NK-92 (cell line): ENCODE measurements at regions not wholly inside any gene's neighbourhood (a gene's known extent, or its start where the extent isn't known, plus 50 kb on each side); places are given as distances from the start of the nearest gene placed in this dataset.

Experiments
- DNase-seq: peaks from one replicate; lab custom pipeline; 2025; ENCODE audit not compliant: unreplicated experiment; lab: John Stamatoyannopoulos, UW

DNA sequence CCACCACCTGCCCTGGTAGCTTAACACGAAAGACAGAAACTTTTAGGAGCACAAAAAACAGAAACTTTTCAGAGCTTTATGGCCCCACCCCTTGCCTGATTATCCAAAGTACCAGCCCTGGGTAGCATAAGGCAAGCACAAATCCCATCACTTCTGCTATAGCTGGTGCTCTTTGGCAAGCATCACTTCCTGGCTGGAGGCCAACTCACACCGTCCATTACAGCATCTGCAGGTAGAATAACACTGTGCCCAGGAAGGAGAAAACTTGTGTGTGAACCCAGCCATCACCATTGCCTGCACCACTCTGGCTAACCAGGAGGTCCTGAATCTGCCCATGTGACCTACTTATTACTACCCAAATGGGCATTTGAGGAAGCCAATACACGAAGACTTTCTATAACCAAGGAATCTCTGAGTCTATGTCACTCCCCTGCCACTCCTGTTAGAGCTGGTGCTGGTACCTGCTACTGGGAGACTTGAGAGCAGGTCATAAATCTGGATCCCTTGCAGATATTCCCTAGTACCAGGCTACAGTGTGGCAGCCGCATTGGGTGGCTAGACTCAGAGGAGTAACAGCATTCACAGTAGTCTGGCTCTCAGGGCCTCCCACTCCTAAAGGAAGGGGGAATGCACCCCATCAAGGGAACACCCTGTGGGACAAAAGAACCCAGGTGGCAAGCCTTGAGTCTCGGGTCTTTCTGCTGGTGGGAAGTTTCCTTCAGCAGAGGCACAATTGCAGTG is 73.3 kb upstream of the AKAP13 start:
- no peak for DNase-seq

DNA sequence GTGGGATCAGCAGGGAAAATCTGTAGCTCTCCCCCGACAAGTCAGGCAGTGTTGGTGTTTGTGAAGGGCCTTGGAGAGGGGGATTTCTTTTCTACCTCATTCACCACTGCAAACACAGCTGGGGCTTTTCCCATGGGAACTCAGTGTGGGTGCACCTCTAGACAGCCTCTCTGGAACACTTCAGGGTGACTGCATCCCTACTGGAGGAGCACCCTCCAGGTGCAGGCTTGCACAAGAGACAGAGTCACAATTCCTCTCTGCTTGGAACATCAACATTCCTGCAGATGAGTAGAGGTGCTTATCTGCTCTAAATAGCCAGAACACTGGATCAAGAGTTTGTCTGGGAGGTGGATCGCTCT is 72.7 kb upstream of the AKAP13 start:
- no peak for DNase-seq

DNA sequence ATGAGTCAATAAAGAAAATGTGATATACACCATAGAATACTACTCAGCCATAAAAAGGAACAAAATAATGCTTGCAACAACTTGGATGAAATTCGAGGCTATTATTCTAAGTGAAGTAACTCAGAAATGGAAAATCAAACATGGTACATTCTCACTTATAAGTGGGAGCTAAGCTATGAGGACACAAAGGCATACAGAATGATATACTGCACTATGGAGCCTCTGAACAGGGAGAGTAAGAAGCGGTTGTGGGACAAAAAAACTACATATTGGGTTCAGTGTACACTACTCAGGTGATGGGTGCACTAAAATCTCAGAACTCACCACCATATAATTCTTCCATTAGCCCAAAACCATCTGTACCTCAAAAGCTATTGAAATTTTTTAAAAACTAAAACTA is 68.8 kb upstream of the AKAP13 start:
- no peak for DNase-seq

- DNase-seq, result no peak
These were observed 67.9 kb upstream of the AKAP13 start for GRCh38 chr15:85312486-85312885.

- DNase-seq, result no peak
These were observed 67.5 kb upstream of the AKAP13 start for GRCh38 chr15:85312929-85313331.

GRCh38 chr15:85313339-85313738 is 67.1 kb upstream of the AKAP13 start:
- DNase-seq, result no peak

- no peak for DNase-seq
These were observed 66.3 kb upstream of the AKAP13 start for GRCh38 chr15:85314146-85314545.

DNA sequence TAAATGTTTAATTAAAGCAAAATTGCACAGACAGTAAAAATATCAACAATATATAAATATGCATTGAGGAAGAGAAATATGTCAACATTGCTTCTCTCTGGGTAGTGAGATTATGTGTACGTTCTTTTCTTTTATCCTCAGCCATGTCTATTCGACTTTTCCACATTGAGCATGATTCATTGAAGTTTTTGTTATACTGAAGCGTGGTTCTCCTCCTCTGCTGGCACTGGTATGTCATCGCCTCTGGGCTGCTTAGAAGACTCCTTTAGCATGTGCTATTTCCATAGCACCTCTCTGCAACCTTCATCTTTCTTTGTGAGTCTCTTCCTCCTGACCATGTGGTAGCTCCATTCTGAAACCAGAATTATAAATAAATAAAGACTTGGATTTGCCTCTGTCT is 65.8 kb upstream of the AKAP13 start:
- no peak for DNase-seq

DNA sequence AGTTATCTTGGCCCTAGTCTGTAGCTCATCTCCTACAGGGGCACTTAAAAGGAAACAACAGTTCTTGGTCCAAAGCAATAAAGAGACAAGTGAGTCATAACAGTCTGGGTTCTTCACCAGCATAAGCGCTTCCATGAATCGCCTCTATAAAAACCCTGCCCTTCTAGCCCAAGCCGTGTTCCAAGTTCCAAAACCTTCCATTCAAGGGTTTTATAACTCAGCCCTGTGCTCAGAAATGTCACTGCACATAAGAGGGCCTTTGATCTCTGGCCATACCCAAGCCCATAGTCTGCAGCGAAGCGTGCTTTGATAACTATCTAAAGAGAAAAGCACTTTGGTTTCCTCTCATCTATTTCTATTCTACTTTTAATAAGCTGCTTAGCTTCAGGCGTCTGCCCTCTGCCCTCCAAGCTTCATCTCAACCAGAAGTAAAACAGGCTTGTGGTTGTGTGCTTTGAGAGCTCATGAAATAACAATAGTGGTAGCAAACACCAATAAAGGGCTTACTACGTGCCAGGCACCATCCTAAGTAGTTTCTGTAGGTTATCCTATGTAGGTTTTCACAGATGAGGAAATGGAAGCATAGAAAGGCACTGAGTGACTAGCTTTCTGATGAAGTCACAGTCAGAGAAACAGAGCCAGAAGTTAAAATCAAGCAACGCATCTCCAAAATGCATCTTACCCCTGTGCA is 64.0 kb upstream of the AKAP13 start:
- no peak for DNase-seq

- DNase-seq, result no peak
These were observed 62.2 kb upstream of the AKAP13 start for GRCh38 chr15:85318048-85318731.

DNA sequence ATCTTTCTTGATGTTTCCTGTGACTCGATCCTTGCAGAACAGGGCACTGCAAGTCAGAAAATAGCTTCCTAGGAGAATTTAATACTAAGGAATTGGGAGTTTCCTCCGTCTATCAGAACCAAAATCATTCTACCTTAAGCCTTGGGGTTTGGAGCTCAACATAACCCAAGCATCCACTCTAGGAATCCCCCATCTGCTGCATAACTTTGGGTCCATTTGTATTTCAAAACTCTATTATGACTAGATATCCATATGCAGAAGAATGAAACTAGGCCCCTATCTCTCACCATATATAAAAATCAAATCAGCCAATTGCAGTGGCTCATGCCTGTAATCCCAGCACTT is 61.7 kb upstream of the AKAP13 start:
- no peak for DNase-seq

DNA sequence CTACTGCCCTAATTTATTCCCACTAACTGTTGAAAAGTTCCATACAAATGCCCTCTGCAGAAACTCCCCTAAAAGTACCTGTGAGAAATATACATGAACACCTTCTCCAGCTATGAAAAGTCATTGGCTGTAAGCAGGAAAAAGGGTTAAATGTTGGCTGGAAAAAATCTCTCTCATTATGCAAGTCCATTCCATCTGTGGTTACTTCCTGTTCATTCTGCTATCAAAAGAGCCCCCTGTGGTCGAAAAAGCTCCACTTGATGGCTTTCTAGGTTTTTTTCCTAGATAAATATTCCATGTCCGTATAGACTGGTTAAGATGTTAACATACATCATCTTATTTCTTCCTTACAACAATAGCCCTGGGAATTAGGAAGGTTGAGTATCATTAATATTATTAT is 56.2 kb upstream of the AKAP13 start:
- no peak for DNase-seq

DNA sequence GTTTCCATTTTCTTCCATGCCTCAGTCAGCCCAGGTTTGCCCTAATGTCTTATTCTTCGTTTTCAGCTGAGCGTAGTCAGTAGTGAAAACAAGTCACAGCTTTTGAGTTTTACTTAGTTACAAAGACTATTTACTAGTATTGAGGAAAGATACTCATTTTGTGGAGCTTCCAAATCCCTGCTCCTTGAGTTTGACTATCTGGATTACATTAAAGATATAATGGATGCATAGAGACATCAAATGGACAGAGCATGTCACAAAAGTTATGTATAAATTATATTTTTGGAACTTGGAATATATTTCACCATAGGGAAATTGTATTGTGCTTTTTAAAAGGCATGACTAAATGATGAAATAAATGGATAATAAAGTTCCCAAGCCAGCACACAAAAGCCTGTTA is 54.6 kb upstream of the AKAP13 start:
- no peak for DNase-seq

DNA sequence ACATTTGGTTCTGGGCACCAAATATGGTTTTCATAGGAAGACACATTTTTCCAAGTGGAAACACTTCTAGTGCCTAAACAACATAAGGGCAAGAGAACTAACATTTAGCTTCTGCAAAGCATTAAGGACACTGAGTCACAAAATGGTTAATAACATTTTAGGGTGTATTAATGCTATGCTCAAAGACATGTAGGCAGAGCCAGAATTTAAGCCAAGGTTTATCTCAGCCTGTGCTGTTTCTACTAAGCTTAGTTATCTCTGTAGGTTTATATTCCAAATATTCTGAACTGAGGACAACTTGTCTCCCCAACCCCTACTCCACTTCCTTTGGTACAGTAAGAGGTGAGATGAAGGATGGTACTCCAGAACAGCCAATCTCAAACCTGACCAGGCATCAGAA is 54.1 kb upstream of the AKAP13 start:
- DNase-seq, result no peak

GRCh38 chr15:85327820-85328219 is 52.6 kb upstream of the AKAP13 start:
- no peak for DNase-seq

DNA sequence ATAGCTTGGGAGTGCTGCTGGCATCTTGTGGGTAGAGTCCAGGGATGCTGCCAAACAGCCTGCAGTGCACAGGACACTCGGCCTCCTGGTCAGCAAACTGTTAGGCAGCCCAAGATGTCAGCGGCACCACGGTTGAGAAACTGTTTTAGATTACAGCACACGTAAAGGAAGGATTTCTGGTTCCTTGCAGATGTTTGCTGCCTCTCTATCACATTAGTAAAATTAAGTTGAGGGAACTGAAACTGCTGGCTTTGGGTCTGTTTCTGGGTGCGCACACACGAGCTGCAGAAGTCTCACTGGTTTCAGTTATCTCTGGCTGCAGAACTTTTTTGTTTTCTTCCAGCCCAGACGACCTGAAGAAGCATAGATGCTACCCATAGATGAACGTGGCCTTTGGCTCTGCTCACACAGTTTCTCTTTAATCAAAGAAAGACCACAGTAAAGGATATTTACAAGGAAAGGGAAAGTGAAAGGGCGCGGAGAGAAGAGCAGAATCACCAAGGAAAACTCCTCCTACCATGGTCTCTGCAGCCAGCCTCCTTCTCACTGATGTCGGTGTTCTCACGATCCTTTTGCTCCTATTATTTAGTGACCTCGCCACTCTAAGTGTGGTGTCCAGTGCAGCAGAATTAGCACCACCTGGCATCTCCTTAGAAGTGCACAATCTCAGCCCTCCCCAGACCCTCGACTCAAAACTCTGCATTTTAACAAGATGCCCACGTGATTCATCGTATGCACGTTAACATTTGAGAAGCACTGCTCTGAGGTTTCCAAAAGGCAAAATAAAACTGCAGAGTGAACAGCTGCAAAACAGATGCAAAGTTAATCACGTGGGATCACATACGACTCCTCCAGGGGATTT is 50.6 kb upstream of the AKAP13 start:
- no peak for DNase-seq
